ENCODE measurements at regions not wholly inside any gene's neighbourhood (a gene's known extent, or its start where the extent isn't known, plus 50 kb on each side); places are given as distances from the start of the nearest gene placed in this dataset.

GRCh38 chr10:130573446-130573845 lies 437.3 kb downstream of the GLRX3 start:
- H3K4me3 ChIP-seq (replicated peaks in 1 of 2; ENCODE audit: low read depth in 2 of 2, low read length in 2 of 2), result no peak overlapping the region
- no peak for TF ChIP-seq CTCF (IDR thresholded peaks at IDR 0.05; ENCODE audit: low read depth, low read length)
- no peak for DNase-seq (ENCODE audit: low read depth in 2 of 2)

GRCh38 chr10:130575756-130576285 lies 439.6 kb downstream of the GLRX3 start:
- H3K4me3 ChIP-seq (replicated peaks in 1 of 2; ENCODE audit: low read depth in 2 of 2, low read length in 2 of 2), result no peak overlapping the region
- TF ChIP-seq CTCF (IDR thresholded peaks at IDR 0.05; ENCODE audit: low read depth, low read length), result no peak
- no peak for DNase-seq (ENCODE audit: low read depth in 2 of 2)

- no peak for TF ChIP-seq CTCF (IDR thresholded peaks at IDR 0.05; ENCODE audit: low read depth, low read length)
- no peak overlapping the region for H3K4me3 ChIP-seq (replicated peaks in 1 of 2; ENCODE audit: low read depth in 2 of 2, low read length in 2 of 2)
- DNase-seq (ENCODE audit: low read depth in 2 of 2), result no peak
These were observed 440.2 kb downstream of the GLRX3 start for GRCh38 chr10:130576427-130576826.

GRCh38 chr10:130577039-130577438 lies 440.8 kb downstream of the GLRX3 start:
- no peak for DNase-seq (ENCODE audit: low read depth in 2 of 2)

GRCh38 chr10:130578532-130579289 lies 442.5 kb downstream of the GLRX3 start:
- no peak for TF ChIP-seq CTCF (IDR thresholded peaks at IDR 0.05; ENCODE audit: low read depth, low read length)
- no peak for DNase-seq (ENCODE audit: low read depth in 2 of 2)
- no peak overlapping the region for H3K4me3 ChIP-seq (replicated peaks in 1 of 2; ENCODE audit: low read depth in 2 of 2, low read length in 2 of 2)

More at GRCh38 chr10:130577039-130577438, 440.8 kb downstream of the GLRX3 start:
- TF ChIP-seq CTCF (IDR thresholded peaks at IDR 0.05; ENCODE audit: low read depth, low read length), result no peak
- no peak overlapping the region for H3K4me3 ChIP-seq (replicated peaks in 1 of 2; ENCODE audit: low read depth in 2 of 2, low read length in 2 of 2)

GRCh38 chr10:130579913-130580312 lies 443.7 kb downstream of the GLRX3 start:
- H3K4me3 ChIP-seq (replicated peaks in 1 of 2; ENCODE audit: low read depth in 2 of 2, low read length in 2 of 2), result no peak overlapping the region
- TF ChIP-seq CTCF (IDR thresholded peaks at IDR 0.05; ENCODE audit: low read depth, low read length), result no peak
- DNase-seq (ENCODE audit: low read depth in 2 of 2), result no peak
